GM21381 (cell line): ENCODE measurements at regions not wholly inside any gene's neighbourhood (a gene's known extent, or its start where the extent isn't known, plus 50 kb on each side); places are given as distances from the start of the nearest gene placed in this dataset.

ENCODE experiments used
- ATAC-seq: cut with Tn5 transposase; IDR thresholded peaks from one replicate; pipeline ENCODE4 v1.9.1; 2021; ENCODE audit warnings: mild to moderate bottlenecking, moderate library complexity; ENCODE audit not compliant: unreplicated experiment

GRCh38 chr16:86895606-86896005 lies 317.3 kb downstream of the FOXL1 start:
- no peak for ATAC-seq

- ATAC-seq: no peak
Measured at GRCh38 chr16:86896976-86897375, 318.6 kb downstream of the FOXL1 start.

- ATAC-seq: no peak
Measured at GRCh38 chr16:86897486-86897885, 319.1 kb downstream of the FOXL1 start.

- no peak for ATAC-seq
Measured at GRCh38 chr16:86898386-86898785, 320.0 kb downstream of the FOXL1 start.

GRCh38 chr16:86899151-86899550 lies 320.8 kb downstream of the FOXL1 start:
- no peak for ATAC-seq

- no peak for ATAC-seq
Measured at GRCh38 chr16:86899757-86900156, 321.4 kb downstream of the FOXL1 start.

- no peak for ATAC-seq
Measured at GRCh38 chr16:86901483-86901882, 323.1 kb downstream of the FOXL1 start.

GRCh38 chr16:86902656-86903001 lies 324.3 kb downstream of the FOXL1 start:
- ATAC-seq: no peak

- ATAC-seq: no peak
Measured at GRCh38 chr16:86903068-86903467, 324.7 kb downstream of the FOXL1 start.

- no peak for ATAC-seq
Measured at GRCh38 chr16:86905302-86905701, 327.0 kb downstream of the FOXL1 start.

- ATAC-seq: no peak
Measured at GRCh38 chr16:86906623-86907022, 328.3 kb downstream of the FOXL1 start.

GRCh38 chr16:86909359-86910160 lies 331.2 kb downstream of the FOXL1 start:
- no peak for ATAC-seq

GRCh38 chr16:86910161-86910769 lies 331.9 kb downstream of the FOXL1 start:
- no peak for ATAC-seq

- ATAC-seq: no peak
Measured at GRCh38 chr16:86911437-86911958, 333.1 kb downstream of the FOXL1 start.

- ATAC-seq: no peak
Measured at GRCh38 chr16:86913886-86914285, 335.5 kb downstream of the FOXL1 start.

- no peak for ATAC-seq
Measured at GRCh38 chr16:86914876-86915717, 336.7 kb downstream of the FOXL1 start.

- no peak for ATAC-seq
Measured at GRCh38 chr16:86917471-86918365, 339.4 kb downstream of the FOXL1 start.

GRCh38 chr16:86918637-86919036 lies 340.3 kb downstream of the FOXL1 start:
- no peak for ATAC-seq

GRCh38 chr16:86919078-86919477 lies 340.7 kb downstream of the FOXL1 start:
- no peak for ATAC-seq

- no peak for ATAC-seq
Measured at GRCh38 chr16:86919578-86920305, 341.4 kb downstream of the FOXL1 start.
